ENCODE measurements at regions not wholly inside any gene's neighbourhood (a gene's known extent, or its start where the extent isn't known, plus 50 kb on each side); places are given as distances from the start of the nearest gene placed in this dataset.

DNA sequence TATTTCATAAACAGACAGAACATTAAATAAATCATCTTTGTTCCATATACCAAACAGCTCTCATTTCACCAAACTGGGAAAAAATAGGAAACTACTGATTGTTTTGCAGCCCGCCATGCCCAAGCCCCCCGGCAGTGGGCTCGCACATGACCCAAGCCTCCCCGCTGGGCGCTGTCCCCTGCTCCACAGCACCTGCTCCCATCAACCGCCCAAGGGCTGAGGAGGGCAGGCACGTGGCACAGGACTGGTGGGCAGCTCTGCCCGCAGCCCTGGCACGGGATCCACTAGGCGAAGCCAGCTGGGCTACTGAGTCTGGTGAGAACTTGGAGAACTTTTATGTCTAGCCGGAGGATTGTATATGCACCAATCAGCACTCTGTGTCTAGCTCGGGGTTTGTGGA lies 554.8 kb upstream of the CCNG1 start:
- no peak for ATAC-seq
- BruUV-seq (replicated peaks), result no TSS peak
- Histone ChIP-seq H3K9me3 (ENCODE audit: control insufficient read depth, insufficient read depth, low read depth, low read length) (peaks cover 6% of the 10 kb centered on the region), H3K36me3 (ENCODE audit: control insufficient read depth, insufficient read depth, low read length) (no peaks in the 10 kb centered on the region), H3K4me1 (ENCODE audit: control insufficient read depth, insufficient read depth, low read length) (no peaks in the 10 kb centered on the region), H3K27me3 (ENCODE audit: control insufficient read depth, insufficient read depth, low read length) (no peaks in the 10 kb centered on the region), H3K27ac (ENCODE audit: low read length) (no peak overlapping the region), H3K4me3 (ENCODE audit: low read depth in 2 of 2, low read length in 2 of 2) (no peak overlapping the region)
- in situ Hi-C loops (cut with HindIII; ENCODE audit: low pct_unique_long_range_greater_than_20kb, low sequenced_read_pairs) (no loop called here), intact Hi-C loops (cut with micrococcal nuclease; ENCODE audit: unreplicated experiment) (no loop called here)
- no peak for DNase-seq (ENCODE audit: low read depth, low spot score)
- TF ChIP-seq CTCF (IDR thresholded peaks at IDR 0.05) (no peak), SIN3A (IDR thresholded peaks at IDR 0.05; ENCODE audit: borderline replicate concordance, insufficient read depth, low read depth, low read length) (no peak), TCF7L2 (IDR thresholded peaks at IDR 0.05; ENCODE audit: low read depth, low read length) (no peak), POLR2AphosphoS5 (IDR thresholded peaks at IDR 0.05; ENCODE audit: low read depth, low read length) (no peak), REST (IDR thresholded peaks at IDR 0.05; ENCODE audit: insufficient read depth in 1 of 2, low read depth in 2 of 2, low read length in 1 of 2) (no peak)
- POLR2A ChIA-PET, result no interaction called here
- CTCF ChIA-PET, result no interaction called here

DNA sequence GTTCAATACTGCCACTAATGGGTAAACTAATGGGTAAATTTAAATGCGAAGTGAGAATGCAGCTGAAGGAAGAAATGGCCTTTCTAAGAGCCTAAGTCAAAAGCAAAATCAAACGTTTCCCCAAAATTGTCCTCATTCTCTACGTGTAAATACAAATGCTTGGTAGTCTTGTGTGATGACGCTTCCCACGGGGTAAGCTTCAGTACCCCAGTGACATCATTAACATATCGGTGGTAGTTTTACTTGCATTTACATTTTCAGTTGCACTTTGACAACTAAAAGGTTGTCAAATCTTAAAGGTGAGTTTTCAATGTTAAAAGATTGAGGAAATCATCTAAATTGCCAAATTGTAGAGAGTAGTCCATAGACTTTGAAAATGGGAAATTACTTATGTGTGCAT lies 550.7 kb upstream of the CCNG1 start:
- BruUV-seq (replicated peaks), result no TSS peak

More for the DNA sequence above, 550.7 kb upstream of the CCNG1 start:
- Histone ChIP-seq H3K4me1 (ENCODE audit: control insufficient read depth, insufficient read depth, low read length) (no peaks in the 10 kb centered on the region), H3K36me3 (ENCODE audit: control insufficient read depth, insufficient read depth, low read length) (no peaks in the 10 kb centered on the region), H3K27me3 (ENCODE audit: control insufficient read depth, insufficient read depth, low read length) (no peaks in the 10 kb centered on the region), H3K4me3 (ENCODE audit: low read depth in 2 of 2, low read length in 2 of 2) (no peak overlapping the region), H3K9me3 (ENCODE audit: control insufficient read depth, insufficient read depth, low read depth, low read length) (no peaks in the 10 kb centered on the region), H3K27ac (ENCODE audit: low read length) (no peak overlapping the region)
- ATAC-seq, result no peak
- ChIA-PET POLR2A (no interaction called here), CTCF (no interaction called here)
- in situ Hi-C loops (cut with HindIII; ENCODE audit: low pct_unique_long_range_greater_than_20kb, low sequenced_read_pairs), result no loop called here
- intact Hi-C loops (cut with micrococcal nuclease; ENCODE audit: unreplicated experiment), result no loop called here
- TF ChIP-seq CTCF (IDR thresholded peaks at IDR 0.05), result no peak
- TF ChIP-seq SIN3A (IDR thresholded peaks at IDR 0.05; ENCODE audit: borderline replicate concordance, insufficient read depth, low read depth, low read length), result no peak
- no peak for TF ChIP-seq POLR2AphosphoS5 (IDR thresholded peaks at IDR 0.05; ENCODE audit: low read depth, low read length)
- TF ChIP-seq REST (IDR thresholded peaks at IDR 0.05; ENCODE audit: insufficient read depth in 1 of 2, low read depth in 2 of 2, low read length in 1 of 2), result no peak
- no peak for TF ChIP-seq TCF7L2 (IDR thresholded peaks at IDR 0.05; ENCODE audit: low read depth, low read length)
- DNase-seq (ENCODE audit: low read depth, low spot score), result no peak

Data from Panc1 (cell line).